Central memory CD4-positive, alpha-beta T cell (primary cell): ENCODE measurements at regions not wholly inside any gene's neighbourhood (a gene's known extent, or its start where the extent isn't known, plus 50 kb on each side); places are given as distances from the start of the nearest gene placed in this dataset.
"Not testable (repeated sequence)": the region's sequence is repeated elsewhere in the genome, so short reads cannot be mapped to it uniquely, and the experiment has no call there.

Experiments
- DNase-seq: peaks from one replicate; pipeline ENCODE4 v3.0.0; 2022

DNA sequence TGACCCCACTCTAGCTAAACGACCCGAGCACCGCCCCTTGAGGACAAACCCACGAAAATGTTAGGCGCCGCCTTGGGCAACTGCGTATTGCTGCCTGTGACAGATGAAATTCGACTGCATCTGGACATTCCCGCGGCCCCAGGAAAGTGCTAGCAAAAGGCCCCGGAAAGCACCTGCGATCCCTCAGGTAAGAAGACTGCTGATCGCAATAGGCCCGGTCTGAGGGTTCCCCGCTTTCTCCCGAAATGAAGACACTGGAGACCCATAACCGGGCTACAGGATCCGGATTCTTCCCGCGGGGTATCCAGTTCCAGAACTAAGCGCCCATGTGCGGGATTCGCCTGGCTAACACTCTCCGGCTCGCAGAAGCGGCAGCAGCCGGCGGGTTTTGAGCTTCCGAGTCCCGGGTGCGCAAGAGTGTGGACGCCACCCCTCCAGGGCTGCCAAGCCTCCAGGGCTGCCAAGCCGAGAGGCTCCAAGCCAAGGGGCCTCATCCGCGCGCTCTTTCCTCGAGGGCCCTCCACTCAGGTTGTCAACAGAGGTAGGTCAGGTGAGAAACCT lies 157.9 kb upstream of the NBPF11 start:
- no peak for DNase-seq

DNA sequence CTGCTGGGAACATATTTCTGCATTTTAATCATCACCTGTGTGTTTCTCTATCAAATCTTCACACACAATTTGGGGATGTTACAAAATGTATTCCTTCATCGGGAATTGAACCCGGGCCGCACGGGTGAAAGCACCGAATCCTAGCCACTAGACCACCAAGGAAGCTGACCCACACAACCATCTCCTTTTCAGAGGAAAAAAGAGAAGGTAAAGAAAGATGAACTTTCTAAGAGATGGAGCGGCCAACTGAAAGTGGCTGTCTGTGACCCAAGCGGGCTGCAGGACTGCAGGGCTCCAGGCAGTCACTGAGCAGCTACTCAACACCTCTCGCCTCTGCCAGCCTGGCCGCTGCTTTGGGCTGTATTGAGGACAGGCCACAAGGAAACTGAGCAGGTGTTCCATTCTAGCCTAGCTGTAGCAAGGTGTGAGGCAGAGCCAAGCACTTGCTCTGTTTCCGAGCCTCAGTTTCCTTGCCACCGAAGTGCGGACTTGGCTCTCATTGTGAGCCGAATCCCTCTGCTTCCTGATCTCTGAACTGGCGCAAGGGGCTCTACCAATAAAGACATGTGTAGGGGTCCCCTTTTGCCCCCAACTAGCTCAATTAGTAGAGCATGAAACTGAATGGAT lies 156.9 kb upstream of the NBPF11 start:
- no peak for DNase-seq

DNA sequence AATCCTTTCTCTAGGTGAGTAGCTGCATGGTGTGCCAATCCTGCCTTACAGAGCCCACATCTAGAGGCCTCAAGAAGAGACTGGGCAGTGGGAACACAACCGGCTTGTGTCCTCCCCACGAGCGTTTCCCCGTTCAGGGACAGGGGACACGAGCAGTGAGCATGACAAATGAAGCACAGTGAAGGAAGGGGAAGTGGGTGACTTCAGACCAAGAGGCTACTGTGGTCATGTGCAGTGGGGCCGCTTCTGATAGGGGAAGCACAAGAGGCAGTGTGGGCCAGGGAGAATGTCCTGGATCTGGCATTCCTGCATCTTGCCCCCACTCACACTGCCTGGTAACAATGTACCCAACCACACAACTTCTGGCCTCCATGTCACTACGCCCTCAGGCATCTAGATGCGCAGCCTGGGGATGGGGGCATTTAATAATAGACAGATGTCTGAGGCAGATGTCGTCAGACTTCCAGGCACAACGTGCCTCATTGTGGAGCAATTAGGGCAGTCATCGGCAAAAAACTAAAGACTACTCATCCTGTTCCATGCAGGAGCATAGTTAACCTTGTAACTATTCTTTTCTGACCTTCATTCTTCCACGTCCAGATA lies 155.6 kb upstream of the NBPF11 start:
- no peak for DNase-seq

DNA sequence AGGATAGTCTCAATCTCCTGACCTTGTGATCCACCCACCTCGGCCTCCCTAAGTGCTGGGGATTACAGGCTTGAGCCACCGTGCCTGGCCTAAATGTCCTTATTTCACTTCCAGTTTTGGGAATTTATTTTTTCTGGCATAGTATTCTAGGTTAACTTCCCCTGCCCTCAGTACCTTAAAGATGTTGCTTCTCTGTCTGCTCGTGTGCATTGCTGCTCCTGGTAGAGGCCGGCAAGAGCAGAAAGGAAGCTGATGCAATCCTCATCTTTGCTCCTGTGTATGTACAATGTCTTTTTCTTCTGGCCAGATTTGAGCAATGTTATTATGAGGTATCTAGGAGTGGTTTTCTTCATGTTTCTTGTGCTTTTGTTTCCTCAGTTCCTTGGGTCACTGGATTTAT lies 152.9 kb upstream of the NBPF11 start:
- DNase-seq = not testable (repeated sequence)

DNA sequence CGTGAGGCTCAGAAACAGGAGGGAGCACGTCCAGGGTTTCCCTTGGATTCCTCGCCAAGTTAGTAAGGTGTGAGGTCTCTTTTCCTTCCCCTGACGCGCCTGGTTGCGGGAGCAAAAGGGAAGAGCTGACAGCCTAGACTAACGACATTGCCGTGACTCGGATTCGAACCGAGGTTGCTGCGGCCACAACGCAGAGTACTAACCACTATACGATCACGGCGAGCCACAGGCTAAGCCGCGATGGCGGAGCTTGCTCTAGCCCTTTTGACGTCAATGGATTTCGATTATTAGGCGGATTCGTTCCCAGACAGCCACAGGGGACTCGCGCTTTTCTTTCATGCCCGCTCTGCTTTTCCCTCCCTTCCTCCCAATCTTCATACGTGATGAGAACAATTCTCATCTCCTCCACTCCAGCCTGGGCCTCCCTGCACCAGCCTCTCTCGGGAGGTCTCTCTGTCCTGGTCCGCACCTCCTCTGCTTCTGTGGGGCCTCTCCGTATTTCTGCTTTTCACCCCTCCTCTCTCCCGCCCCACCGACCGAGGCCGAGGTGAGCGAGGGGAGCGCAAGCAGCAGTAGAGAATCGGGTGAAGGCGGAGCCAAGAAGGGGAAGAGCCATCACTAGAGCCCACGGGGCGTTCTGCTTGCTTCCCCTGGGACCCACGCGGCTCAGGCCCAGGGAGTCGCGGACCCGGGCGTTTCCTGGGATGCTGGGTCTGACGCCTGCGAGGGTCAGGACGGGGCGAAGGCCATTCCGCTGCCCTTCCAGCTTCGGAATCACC lies 150.7 kb upstream of the NBPF11 start:
- DNase-seq = peak; percentile 25

DNA sequence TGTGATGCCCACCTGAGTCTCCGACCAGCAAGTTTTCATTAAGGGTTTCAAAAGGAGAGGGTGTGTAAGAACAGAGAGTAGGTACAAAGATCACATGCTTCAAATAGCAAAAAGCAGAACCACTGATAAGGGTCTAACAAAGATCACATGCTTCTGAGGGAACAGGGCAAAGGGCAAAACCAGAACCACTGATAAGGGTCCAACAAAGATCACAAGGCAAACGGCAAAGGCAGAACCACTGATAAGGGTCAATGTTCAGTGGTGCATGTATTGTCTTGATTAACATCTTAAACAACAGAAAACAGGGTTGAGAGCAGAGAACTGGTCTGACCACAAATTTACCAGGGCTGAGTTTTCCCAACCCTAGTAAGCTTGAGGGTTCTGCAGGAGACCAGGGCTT lies 145.8 kb upstream of the NBPF11 start:
- DNase-seq = not testable (repeated sequence)

DNA sequence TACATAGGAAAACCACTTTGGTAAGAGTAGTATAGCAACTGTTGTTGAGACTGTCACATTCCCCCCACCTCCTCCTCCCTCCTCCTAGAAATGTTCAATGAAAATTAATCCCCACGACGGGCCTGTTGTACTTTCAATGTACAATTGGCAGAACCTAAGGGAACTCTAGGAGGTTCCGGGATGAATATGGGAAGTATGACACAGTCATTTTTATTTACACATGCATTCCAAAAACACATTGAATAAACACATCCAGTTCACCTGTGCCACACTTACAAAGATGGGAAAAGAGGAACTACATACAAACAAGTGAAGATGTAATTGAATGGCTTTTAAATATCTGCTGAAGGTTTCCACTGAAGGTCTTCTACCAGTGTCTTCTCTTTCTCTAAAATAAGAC lies 144.4 kb upstream of the NBPF11 start:
- DNase-seq = no peak

DNA sequence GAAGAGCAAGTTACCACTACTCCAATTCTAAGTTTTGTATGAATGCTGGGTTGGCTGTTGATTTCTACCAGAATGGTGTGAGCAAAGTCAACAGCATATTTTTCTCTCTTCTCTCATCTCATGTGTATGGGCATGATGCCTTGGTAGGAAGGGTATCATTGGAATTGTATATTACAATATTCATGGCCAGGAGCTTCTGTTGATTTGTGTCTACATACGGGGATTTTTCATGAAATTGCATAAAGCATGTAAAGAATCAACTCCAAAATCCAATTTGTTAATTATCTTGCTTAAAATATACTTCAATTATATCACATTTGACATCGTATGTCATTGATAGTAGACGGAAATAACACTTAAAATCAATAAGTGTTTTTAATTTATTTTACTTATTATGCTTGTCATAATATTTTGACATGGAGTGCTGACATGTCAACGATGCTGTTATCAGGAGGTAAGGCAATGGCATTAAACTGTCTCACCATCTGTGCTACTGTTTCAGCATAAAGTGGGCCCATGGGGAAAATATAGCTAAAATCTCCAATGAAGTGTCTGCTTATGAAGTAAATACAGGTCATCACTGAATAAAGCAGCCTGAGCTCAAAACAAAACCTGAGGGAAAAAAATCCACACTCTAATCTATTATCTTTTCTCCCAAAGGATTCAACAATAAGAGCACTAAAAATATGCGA lies 142.2 kb upstream of the NBPF11 start:
- DNase-seq = no peak

DNA sequence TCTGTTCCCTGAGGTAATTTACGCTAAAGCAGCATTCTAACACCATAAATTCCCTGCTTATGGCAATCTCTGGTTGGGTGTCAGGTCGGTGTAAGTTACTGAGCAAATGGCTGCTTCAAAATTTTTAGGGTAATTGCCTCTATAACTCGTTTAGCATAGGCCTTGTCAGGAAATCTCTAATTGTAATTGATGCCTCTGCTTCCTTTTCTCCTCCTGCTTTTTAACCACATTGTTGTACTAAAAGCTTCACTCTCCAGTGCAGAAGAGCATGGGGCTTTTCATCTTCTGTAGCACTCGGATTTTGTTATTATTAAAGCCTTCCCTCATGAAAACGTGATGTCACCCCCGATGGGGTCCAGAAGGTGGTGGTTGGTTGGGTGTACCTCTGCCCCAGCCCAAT lies 141.6 kb upstream of the NBPF11 start:
- DNase-seq = no peak

DNA sequence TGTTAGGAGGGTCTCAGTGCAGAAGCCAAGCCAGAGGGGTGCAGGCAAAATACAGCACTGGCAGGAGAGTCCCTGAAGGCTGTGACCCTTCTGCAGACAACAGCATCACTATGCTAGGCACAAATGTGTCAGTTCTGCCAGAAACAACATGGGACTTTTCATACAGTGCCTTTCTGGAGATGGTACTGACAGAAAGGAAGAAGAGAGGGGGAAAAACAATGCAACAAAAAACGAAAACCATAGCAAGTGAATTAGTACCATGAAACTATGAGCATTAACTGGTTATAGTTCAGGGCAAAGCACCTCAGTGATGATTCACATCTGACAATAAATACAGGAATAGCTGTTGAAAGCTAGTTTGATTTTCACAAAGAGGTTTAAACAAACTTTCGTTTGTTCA lies 140.8 kb upstream of the NBPF11 start:
- DNase-seq = no peak

DNA sequence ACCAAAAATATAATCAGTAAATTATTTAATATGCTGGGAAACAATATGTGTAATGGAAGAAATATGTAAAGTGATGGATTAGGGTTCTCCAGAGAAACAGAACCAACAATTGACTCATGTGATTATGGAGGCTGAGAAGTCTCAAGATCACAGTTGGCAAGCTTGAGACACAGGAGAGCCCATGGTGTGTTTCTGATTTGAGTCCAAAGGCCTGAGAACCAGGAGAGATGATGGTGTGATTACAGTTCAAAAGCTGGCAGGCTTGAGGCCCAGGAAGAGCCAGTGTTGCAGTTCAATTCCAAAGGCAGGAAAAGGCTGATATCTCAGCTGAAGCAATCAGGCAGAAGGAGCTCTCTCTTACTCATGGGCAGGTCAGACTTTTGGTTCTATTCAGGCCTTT lies 138.8 kb upstream of the NBPF11 start:
- no peak for DNase-seq

DNA sequence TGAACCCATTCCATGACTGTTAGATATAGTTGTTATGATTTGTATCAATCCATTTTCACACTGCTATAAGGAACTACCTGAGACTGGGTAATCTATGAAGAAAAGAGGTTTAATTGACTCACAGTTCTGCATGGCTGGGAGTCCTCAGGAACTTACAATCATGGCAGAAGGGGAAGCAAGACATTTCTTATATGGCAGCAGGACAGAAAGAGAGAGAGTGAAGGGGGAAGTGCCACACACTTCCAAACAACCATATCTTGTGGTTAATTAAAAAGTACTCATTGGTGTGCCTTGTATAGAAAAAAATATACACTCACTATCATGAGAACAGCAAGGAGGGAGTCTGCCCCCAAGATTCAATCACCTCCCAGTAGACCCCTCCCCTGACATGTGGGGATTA lies 137.6 kb upstream of the NBPF11 start:
- DNase-seq = no peak

DNA sequence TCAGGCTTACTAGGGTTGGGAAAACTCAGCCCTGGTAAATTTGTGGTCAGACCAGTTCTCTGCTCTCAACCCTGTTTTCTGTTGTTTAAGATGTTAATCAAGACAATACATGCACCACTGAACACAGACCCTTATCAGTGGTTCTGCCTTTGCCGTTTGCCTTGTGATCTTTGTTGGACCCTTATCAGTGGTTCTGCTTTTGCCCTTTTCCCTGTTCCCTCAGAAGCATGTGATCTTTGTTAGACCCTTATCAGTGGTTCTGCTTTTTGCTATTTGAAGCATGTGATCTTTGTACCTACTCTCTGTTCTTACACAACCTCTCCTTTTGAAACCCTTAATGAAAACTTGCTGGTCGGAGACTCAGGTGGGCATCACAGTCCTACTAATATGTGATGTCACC lies 133.9 kb upstream of the NBPF11 start:
- not testable (repeated sequence) for DNase-seq

DNA sequence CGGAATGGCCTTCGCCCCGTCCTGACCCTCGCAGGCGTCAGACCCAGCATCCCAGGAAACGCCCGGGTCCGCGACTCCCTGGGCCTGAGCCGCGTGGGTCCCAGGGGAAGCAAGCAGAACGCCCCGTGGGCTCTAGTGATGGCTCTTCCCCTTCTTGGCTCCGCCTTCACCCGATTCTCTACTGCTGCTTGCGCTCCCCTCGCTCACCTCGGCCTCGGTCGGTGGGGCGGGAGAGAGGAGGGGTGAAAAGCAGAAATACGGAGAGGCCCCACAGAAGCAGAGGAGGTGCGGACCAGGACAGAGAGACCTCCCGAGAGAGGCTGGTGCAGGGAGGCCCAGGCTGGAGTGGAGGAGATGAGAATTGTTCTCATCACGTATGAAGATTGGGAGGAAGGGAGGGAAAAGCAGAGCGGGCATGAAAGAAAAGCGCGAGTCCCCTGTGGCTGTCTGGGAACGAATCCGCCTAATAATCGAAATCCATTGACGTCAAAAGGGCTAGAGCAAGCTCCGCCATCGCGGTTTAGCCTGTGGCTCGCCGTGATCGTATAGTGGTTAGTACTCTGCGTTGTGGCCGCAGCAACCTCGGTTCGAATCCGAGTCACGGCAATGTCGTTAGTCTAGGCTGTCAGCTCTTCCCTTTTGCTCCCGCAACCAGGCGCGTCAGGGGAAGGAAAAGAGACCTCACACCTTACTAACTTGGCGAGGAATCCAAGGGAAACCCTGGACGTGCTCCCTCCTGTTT lies 128.9 kb upstream of the NBPF11 start:
- peak; percentile 4 for DNase-seq

DNA sequence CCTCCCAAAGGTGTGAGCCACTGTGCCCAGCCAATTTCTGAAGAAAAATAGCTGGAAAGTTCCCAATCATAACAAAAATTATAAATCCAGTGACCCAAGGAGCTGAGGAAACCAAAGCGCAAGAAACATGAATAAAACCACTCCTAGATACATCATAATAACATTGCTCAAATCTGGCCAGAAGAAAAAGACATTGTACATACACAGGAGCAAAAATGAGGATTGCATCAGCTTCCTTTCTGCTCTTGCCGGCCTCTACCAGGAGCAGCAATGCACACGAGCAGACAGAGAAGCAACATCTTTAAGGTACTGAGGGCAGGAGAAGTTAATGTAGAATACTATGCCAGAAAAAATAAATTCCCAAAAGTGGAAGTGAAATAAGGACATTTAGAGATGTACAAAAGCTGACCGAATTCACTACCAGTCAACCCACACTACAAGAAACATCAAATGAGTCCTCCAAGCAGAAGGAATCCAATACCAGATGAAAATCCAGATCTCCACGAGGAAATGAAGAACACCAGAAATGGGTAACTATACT lies 127.0 kb upstream of the NBPF11 start:
- not testable (repeated sequence) for DNase-seq

DNA sequence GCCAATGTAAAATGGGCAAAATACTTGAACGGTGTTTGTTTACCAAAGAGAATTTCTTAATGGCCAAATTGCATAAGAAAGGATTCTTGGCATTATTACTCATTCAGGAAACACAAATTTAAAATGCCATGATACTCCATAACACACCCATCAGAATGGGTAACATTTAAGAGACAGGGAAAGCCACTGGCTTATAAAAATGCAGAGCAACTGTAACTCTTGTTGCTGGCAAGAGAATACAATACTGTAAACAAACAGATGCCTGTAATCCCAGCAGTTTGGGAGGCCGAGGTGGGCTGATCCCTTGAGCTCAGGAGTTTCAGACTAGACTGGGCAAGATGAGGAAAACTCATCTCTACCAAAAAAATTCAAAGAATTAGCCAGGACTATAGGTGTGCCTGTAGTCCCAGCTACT lies 125.8 kb upstream of the NBPF11 start:
- DNase-seq = not testable (repeated sequence)

DNA sequence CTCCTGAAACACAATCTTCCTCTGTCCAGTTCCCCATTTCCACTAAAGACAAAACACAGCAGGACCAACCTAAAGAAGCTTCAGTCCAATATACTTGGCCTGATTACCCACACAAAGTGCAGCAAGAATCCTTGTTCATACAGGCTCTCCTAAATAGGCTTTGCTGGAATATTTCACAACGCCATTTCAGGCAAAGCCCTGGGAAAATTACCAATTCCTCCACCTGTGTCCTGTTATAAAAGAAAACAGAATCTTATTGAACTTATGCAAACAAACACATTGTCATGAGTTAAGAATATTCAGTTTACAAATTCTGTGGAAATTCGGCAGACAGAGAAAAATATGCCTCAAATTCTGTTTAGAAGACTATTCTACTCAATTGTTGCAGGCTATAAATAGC lies 115.0 kb upstream of the NBPF11 start:
- not testable (repeated sequence) for DNase-seq

DNA sequence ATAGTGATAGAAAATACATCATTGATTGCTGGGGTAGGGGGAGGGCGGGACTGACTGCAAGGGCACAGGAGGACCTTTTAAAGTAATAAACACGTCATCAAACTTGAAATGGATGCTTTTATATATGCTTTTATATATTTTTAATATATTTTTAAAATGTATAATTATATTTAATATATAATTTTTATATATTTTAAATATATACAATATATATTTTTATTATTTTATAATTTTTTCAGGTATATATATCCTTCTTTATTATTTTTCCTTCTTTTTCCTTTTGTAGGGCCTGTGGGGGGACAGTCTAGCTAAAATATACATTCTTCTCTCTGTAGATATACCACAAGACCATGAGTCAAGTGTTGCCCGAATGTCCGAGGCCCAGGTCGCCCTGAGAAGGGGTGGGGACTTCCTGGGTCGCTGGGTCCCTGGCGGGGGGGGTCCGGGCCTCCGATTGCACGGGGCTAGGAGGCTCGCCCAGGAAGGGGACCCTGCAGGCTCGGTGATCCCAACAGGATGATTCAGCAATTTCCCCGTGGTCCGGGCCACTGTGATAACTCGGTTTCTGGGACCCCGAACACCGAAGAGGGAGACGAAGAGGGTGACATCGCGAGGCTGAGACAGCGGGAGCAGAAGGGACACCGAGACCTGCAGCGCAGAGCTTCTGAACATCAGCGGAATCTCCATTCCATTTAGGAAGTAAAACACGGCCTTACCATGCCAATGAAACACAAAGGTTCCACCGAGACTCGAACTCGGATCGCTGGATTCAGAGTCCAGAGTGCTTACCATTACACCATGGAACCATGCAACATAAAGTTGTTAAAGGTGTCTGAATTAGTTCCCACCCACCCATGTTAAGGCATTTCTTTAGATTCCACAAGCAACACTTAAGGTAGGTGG lies 112.5 kb upstream of the NBPF11 start:
- DNase-seq = no peak

DNA sequence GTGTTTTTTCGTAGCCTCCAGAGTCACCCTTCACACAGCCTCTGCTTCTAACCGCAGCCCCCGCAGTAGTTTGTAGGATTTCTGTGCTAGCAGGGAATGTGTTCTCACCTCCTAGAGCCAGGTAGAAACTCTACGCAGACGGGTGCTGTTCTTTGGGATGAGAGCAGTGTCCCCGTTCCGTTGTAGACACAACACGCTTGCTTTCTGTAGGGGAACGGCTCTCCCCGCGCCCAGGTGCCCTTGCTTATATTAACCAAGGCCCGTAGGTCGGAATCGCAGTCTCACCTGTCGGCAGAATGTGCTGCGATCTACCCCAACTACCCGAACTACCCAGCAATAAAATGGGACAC lies 111.8 kb upstream of the NBPF11 start:
- no peak for DNase-seq

DNA sequence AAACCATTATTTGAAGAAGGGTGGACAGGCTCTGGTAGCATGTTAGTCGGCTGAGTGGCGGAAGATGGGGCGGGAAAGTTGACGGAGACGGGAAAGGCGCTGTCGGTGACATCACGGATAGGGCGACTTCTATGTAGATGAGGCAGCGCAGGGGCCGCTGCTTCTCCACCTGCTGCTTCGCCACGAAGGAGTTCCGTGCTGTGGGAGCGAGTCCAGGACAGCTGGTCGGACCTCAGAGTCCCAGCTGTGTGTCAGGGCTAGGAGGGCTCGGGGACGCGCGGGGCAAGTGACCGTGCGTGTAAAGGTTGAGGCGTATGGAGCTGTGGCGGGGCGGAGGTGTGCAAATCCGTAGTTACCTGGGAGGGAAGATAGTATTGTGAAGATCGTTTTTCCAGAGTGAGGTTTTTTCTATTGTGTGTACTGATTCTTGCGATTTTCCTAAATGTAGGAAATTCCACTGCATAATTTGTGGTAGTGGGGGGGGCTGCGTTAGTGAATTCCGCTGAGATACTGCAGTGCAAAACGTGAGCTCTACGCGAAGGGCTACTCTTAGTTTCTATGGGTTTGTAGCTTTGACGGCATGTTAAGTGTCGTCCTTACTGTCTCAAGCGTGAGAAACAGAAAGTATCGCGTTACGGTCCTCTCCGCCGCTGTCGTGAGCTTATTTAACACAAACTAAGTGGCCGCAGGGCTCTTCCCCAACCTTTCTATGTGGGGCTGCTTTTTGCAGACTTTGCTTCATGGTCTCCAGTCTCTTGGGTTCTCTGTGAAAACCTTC lies 111.2 kb upstream of the NBPF11 start:
- DNase-seq = peak; percentile 59
